Liver (tissue), 8 donors: ENCODE measurements at regions not wholly inside any gene's neighbourhood (a gene's known extent, or its start where the extent isn't known, plus 50 kb on each side); places are given as distances from the start of the nearest gene placed in this dataset.

Experiments
- DNase-seq: peaks from one replicate; pipeline ENCODE4 v3.0.0-alpha.2; 2017; ENCODE audit warnings: low spot score
- H3K27ac ChIP-seq, 2 donors: one replicate each; pipeline ENCODE4 v1.7.0; 2013; ENCODE audit warnings: inconsistent platforms in 2 of 2, low read length in 2 of 2, control low read depth in 1 of 2, low read depth in 1 of 2, mild to moderate bottlenecking in 1 of 2
- H3K27me3 ChIP-seq, 4 donors: one replicate each; pipeline versions ENCODE4 v1.6.1 to v1.7.0; 2013; ENCODE audit warnings: low read length in 3 of 4, inconsistent platforms in 1 of 4, mild to moderate bottlenecking in 1 of 4, moderate library complexity in 1 of 4; ENCODE audit not compliant: control insufficient read depth in 4 of 4, insufficient read depth in 4 of 4
- H3K36me3 ChIP-seq, 4 donors: one replicate each; pipeline versions ENCODE4 v1.6.1 to v1.7.0; 2013; ENCODE audit warnings: low read length in 3 of 4, mild to moderate bottlenecking in 3 of 4, low read depth in 1 of 4, moderate library complexity in 1 of 4; ENCODE audit not compliant: control insufficient read depth in 4 of 4, insufficient read depth in 3 of 4
- H3K4me1 ChIP-seq, 4 donors: one replicate each; pipeline versions ENCODE4 v1.6.1 to v1.7.0; 2013; ENCODE audit warnings: low read length in 3 of 4, mild to moderate bottlenecking in 3 of 4, moderate library complexity in 1 of 4; ENCODE audit not compliant: control insufficient read depth in 4 of 4, insufficient read depth in 4 of 4
- H3K4me3 ChIP-seq, 3 donors: one replicate each; pipeline versions ENCODE4 v1.6.1 to v1.7.0; 2013; ENCODE audit warnings: low read length in 3 of 3, control low read depth in 1 of 3, low read depth in 1 of 3, mild to moderate bottlenecking in 1 of 3
- H3K9ac ChIP-seq, 2 donors: one replicate each; pipeline ENCODE4 v1.7.0; 2013; ENCODE audit warnings: low read length in 2 of 2, mild to moderate bottlenecking in 2 of 2, moderate library complexity in 2 of 2, control low read depth in 1 of 2, low read depth in 1 of 2
- H3K9me3 ChIP-seq, 4 donors: one replicate each; pipeline versions ENCODE4 v1.6.1 to v1.7.0; 2013; ENCODE audit warnings: low read length in 3 of 4; ENCODE audit not compliant: control insufficient read depth in 4 of 4
- ATF3 ChIP-seq: IDR thresholded peaks from 2 replicates; pipeline ENCODE4 v1.6.1; 2016; ENCODE audit warnings: antibody characterized with exemption
- CTCF ChIP-seq: fragments of 150-350 bp; IDR thresholded peaks from 2 replicates; pipeline ENCODE4 v1.5.1; 2017; ENCODE audit warnings: improper control_type of control experiment, low read depth, low read length; ENCODE audit not compliant: missing input control
- EGR1 ChIP-seq, 2 donors: IDR thresholded peaks; 2 replicates each; pipeline ENCODE4 v1.6.1; 2016 to 2018; ENCODE audit warnings: antibody characterized with exemption in 2 of 2, low read depth in 2 of 2
- FOXA1 ChIP-seq: IDR thresholded peaks from 2 replicates; pipeline ENCODE4 v1.6.1; 2016; ENCODE audit warnings: antibody characterized with exemption
- FOXA2 ChIP-seq: IDR thresholded peaks from 2 replicates; pipeline ENCODE4 v1.6.1; 2016; ENCODE audit warnings: antibody characterized with exemption
- GABPA ChIP-seq, 2 donors: IDR thresholded peaks in 1 of 2; conservative IDR thresholded peaks in 1 of 2; 2 replicates each; pipeline ENCODE4 v1.6.1; 2016; ENCODE audit warnings: antibody characterized with exemption in 2 of 2, mild to moderate bottlenecking in 1 of 2, moderate library complexity in 1 of 2
- HNF4A ChIP-seq, 2 donors: conservative IDR thresholded peaks; 2 replicates each; pipeline ENCODE4 v1.6.1; 2016; ENCODE audit warnings: antibody characterized with exemption in 2 of 2, mild to moderate bottlenecking in 2 of 2
- HNF4G ChIP-seq: IDR thresholded peaks from 2 replicates; pipeline ENCODE4 v1.6.1; 2016; ENCODE audit warnings: antibody characterized with exemption
- JUND ChIP-seq, 2 donors: IDR thresholded peaks; 2 replicates each; pipeline ENCODE4 v1.6.1; 2016; ENCODE audit warnings: antibody characterized with exemption in 2 of 2
- MAX ChIP-seq: IDR thresholded peaks from 2 replicates; pipeline ENCODE4 v1.6.1; 2016; ENCODE audit warnings: antibody characterized with exemption
- NR2F2 ChIP-seq: IDR thresholded peaks from 2 replicates; pipeline ENCODE4 v1.6.1; 2016; ENCODE audit warnings: antibody characterized with exemption
- RAD21 ChIP-seq, 2 donors: IDR thresholded peaks; 2 replicates each; pipeline ENCODE4 v1.6.1; 2016; ENCODE audit warnings: antibody characterized with exemption in 2 of 2, mild to moderate bottlenecking in 2 of 2
- REST ChIP-seq: IDR thresholded peaks from 2 replicates; pipeline ENCODE4 v1.6.1; 2016; ENCODE audit warnings: antibody characterized with exemption, mild to moderate bottlenecking
- RXRA ChIP-seq, 2 donors: IDR thresholded peaks; 2 replicates each; pipeline ENCODE4 v1.6.1; 2017 to 2018; ENCODE audit warnings: antibody characterized with exemption in 2 of 2, mild to moderate bottlenecking in 1 of 2
- SP1 ChIP-seq: IDR thresholded peaks from 2 replicates; pipeline ENCODE4 v1.6.1; 2018; ENCODE audit warnings: antibody characterized with exemption, mild to moderate bottlenecking
- TAF1 ChIP-seq: conservative IDR thresholded peaks from 2 replicates; pipeline ENCODE4 v1.6.1; 2016; ENCODE audit warnings: antibody characterized with exemption, mild to moderate bottlenecking
- YY1 ChIP-seq: IDR thresholded peaks from 2 replicates; pipeline ENCODE4 v1.6.1; 2016; ENCODE audit warnings: antibody characterized with exemption, mild to moderate bottlenecking
- ZBTB33 ChIP-seq: IDR thresholded peaks from 2 replicates; pipeline ENCODE4 v1.6.1; 2016; ENCODE audit warnings: antibody characterized with exemption
- WGBS: extraction: QIAGEN DNeasy Blood & Tissue Kit; methylation state at CpG from one replicate; pipeline ENCODE4 v1.1.7; 2013; 5-methylcytosine and 5-hydroxymethylcytosine counted together
- donor health status: healthy.
- donor health status: healthy.
- donor health status: healthy.
- donor health status: healthy.
- donor health status: healthy.

- no peaks in the 10 kb centered on the region for H3K4me1 ChIP-seq
- TF ChIP-seq FOXA2 (no peak), RXRA (IDR thresholded peaks at IDR 0.05) (no peak), ZBTB33 (no peak), JUND (IDR thresholded peaks at IDR 0.05) (no peak), TAF1 (no peak), CTCF (no peak), FOXA1 (no peak), HNF4A (conservative IDR thresholded peaks at IDR 0.05) (no peak), RAD21 (IDR thresholded peaks at IDR 0.05) (no peak), YY1 (no peak), SP1 (no peak), REST (no peak)
- DNase-seq = no peak
- no peak overlapping the region for H3K9ac ChIP-seq
- H3K4me3 ChIP-seq = no peak overlapping the region
- H3K36me3 ChIP-seq = no peaks in the 10 kb centered on the region
- no peaks in the 10 kb centered on the region for H3K9me3 ChIP-seq
- H3K27me3 ChIP-seq = no peaks in the 10 kb centered on the region
- no peak overlapping the region for H3K27ac ChIP-seq
Observed at GRCh38 chr4:32340591-32340990, 1620.4 kb downstream of the PCDH7 start.

GRCh38 chr4:32341342-32341741 is 1621.2 kb downstream of the PCDH7 start:
- Histone ChIP-seq H3K27ac (no peak overlapping the region), H3K36me3 (no peaks in the 10 kb centered on the region), H3K4me3 (no peak overlapping the region), H3K27me3 (no peaks in the 10 kb centered on the region), H3K9me3 (no peaks in the 10 kb centered on the region), H3K9ac (no peak overlapping the region), H3K4me1 (no peaks in the 10 kb centered on the region)
- 63% methylated on average over 1 of the region's 1 CpG for WGBS
- no peak for DNase-seq
- TF ChIP-seq YY1 (no peak), HNF4A (conservative IDR thresholded peaks at IDR 0.05) (no peak), EGR1 (IDR thresholded peaks at IDR 0.05; ENCODE audit: low read depth in 2 of 2) (no peak), RAD21 (IDR thresholded peaks at IDR 0.05) (no peak), MAX (no peak), HNF4G (no peak), NR2F2 (no peak), TAF1 (no peak), RXRA (IDR thresholded peaks at IDR 0.05) (no peak), GABPA (IDR thresholded peaks at IDR 0.05 in 1 of 2, conservative IDR thresholded peaks at IDR 0.05 in 1 of 2) (no peak), FOXA2 (no peak), SP1 (no peak), FOXA1 (no peak), ZBTB33 (no peak), REST (no peak), JUND (IDR thresholded peaks at IDR 0.05) (no peak), ATF3 (no peak)
